ENCODE measurements at regions not wholly inside any gene's neighbourhood (a gene's known extent, or its start where the extent isn't known, plus 50 kb on each side); places are given as distances from the start of the nearest gene placed in this dataset.

DNA sequence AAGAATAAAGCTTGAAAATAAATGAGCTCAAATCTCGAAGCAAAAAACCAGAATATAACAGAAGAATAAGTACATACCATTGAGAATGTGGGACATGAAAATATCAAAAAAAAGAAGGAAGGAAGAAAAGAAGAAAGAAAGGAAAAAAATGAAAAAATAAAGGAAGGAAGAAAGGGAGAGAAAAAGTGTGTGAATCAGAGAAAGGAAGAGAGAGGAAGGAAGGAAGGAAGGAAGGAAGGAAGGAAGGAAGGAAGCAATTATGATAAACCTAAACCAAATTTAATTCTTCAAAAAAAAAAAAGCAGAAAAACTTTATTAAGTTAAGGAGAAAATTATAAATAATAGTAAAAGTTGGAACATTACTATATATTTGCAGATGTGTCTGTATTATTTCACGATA lies 949.8 kb downstream of the NLGN4X start:
- FAIRE-seq, result no peak

DNA sequence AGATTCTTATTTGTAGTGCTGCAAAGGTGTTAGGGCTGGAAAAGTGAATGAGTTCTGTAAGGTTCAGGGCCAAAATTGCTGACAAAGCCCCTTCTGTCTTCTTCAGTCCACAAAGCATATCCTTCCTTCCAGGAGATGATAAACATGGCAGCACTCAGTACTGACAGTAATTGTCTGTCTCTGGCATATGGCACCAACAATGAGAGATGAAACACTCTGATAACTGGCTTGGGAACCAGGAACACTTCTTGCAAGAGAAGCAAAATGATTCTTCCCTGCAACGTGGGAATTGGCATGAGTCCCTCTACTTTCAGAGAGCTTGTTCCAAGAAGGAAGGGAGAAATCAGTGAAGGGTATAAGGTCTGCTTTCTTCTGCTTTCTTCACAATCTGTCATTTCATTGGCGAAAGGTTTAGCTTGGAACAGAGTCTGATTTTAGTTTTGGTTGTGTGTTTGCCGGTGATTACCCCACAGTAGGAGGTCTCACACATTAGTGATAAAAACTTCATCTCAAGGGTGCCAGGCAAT lies 963.3 kb downstream of the NLGN4X start:
- no peak for FAIRE-seq

DNA sequence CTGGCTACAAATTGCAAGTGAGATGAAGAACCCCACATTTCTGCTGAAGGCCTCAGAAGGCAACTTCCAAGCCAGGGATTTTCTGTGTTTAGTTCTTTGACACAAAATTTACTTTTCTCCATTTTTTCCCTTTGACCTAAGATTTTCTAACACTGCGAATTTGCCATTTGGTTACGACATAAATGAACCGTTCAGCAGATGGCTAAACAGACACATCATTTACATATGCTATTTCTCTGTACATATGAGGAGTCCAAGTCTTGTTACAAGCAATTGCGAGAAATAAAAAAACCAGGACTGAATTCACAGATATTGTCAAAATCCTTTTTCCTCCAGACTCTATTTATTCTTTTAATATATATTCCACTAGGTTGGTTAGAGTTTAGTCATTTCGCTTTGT lies 978.6 kb downstream of the NLGN4X start:
- FAIRE-seq, result no peak

DNA sequence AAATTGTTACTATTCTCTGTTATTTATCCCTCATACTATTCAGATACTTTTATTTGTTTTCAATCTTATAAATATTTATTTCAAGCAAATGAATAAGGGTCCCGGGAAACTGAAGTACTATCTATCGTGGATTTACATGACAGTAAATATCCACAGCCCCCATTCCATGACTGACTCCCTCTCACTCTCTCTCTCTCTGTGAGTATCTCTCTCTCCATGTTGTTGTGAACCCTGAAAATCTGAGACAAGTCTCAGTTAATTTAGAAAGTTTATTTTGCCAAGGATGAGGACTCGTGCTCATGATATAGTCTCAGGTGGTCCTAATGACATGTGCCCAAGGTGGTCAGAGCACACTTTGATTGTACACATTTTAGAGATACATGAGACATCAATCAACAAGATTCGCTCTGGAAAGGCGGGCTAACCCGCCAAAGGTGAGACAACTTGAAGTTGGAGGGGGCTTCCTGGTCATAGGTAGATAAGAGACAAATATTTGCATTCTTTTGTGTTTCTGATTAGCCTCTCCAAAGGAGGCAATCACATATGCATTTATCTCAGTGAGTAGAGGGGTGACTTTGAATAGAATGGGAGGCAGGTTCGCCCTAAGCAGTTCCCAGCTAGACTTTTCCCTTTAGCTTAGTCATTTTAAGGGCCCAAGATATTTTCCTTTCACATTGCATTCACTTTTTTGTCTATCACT lies 986.4 kb downstream of the NLGN4X start:
- no peak for FAIRE-seq

- no peak for FAIRE-seq
Measured at GRCh38 chrX:5236749-5237148, 991.9 kb downstream of the NLGN4X start.

- no peak for FAIRE-seq
Measured at GRCh38 chrX:5236096-5236495, 992.6 kb downstream of the NLGN4X start.

DNA sequence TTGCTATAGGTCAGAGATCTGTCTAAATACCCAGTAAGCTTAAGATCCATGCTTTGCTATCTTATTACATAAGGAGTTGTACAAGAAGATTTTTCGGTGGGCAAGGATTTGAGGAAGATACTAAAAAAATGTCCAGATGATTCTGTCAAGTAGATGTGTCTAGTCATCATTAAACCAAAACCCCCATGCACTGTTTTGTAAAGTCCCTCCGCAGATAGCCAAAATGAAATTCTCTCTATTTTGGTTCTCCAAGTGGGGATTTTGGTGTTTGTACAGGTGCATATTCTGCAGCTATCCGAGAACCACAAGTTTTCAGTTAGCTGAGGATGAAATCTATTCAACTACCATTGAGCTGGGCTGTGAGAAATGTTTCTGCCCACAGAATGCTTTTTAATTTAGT lies 994.8 kb downstream of the NLGN4X start:
- no peak for FAIRE-seq

- FAIRE-seq, result no peak
Measured at GRCh38 chrX:5220421-5220820, 1008.2 kb downstream of the NLGN4X start.

- no peak for FAIRE-seq
Measured at GRCh38 chrX:5194806-5195205, 1033.9 kb downstream of the NLGN4X start.

DNA sequence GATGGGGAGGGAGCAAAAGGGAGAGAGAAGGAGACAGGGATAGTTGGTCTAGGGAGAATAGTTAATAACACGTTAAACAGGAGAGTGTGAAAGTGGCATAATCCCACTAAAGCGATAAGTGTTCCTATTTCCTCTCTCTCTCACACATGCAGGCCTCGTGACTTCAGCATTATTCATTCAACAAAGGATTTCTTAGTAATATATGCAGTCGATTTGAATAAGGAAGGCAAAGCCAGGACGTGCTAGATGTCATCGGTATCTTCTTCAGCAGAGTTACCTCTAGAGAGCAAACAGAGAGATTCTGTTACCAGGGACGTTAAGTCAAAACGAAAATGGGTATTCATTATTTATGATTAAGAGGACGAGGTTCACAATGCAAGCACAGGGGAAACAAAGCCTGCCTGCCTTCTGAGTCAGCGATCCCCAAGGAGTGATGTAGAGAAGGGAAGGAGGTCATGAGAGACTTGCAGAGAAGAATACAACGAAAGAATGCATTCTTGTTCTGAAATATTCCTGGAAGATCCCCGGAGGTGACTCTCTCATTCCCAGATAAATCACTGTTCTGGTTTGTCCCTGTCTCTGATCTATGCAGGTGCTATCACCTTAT lies 1048.4 kb downstream of the NLGN4X start:
- FAIRE-seq, result no peak

DNA sequence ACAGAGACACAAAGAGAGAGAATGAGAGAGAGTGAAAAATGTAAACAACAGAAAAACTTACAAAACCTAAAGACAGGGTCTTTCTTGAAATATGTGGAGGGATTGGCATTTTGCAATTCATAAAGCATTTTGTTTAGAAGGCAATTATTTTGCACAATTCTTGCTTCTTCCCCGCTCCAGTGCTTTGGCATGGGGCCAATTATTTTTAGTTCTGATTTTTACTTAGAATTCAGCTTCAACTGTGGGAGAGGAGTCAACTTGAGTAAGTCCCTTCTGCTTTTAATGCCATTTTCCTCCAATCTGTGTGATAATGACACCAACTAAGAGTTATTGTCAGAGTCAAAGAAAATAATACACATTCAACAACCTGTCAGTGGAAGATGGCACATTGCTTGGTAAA lies 1051.9 kb downstream of the NLGN4X start:
- no peak for FAIRE-seq

- no peak for FAIRE-seq
Measured at GRCh38 chrX:5163663-5164062, 1065.0 kb downstream of the NLGN4X start.

DNA sequence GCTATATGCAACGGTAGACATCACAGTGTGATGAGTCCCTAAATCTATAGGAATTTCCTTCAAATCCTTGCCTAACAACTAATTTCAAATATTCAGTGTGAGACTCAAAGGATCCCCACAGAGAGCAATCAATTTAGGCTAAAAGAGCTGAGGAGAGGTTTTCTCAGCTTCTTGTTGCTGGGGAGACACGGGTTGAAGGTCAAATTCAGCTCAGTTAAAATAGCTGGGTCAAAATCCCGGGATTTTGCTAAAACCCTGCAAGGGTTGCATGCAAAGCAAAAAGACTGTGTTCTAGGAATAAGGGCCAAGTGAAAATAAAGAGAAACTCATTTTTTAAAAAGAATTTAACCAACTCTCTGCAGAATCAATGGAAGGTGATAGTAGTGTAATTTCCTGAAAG lies 1073.4 kb downstream of the NLGN4X start:
- no peak for FAIRE-seq

DNA sequence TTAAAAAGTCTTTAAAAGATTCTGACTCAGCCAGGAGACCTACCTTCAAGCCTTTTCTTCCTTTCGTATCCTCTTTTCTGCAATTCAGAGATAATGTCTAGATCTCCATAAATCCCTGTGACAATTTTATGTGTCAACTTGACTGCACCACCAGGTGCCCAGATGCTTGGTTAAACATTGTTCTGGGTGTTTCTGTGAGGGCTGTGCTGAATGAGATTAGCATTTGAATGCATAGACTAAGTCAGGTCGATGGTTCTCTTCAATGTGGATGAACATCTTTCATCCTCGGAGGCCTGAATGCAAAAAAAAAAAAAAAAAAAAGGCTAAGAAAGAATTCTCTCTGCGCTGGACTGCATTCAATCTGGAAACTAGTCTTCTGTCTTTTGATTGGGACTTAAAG lies 1082.7 kb downstream of the NLGN4X start:
- no peak for FAIRE-seq

GRCh38 chrX:5142644-5143043 lies 1086.0 kb downstream of the NLGN4X start:
- no peak for FAIRE-seq

GRCh38 chrX:5122181-5122678 lies 1106.4 kb downstream of the NLGN4X start:
- FAIRE-seq, result no peak

DNA sequence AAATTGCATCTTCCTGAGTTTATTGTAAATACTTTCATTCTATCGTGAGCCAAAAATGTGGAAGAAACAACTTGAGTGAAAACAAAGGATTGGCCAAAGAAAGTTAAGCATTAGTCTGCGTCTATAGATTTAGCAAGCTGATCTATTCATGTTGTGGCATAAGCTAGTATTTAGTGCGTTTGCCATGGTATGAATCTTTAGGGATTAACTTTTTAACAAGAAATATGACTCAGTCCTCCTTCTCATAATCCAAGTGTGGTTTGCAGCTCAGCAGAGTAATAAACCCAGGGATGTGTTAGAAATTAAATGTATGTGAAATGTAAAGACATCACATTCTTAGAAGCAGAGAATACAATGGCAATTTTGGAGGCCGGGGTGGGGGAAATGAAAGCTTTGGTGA lies 1110.9 kb downstream of the NLGN4X start:
- no peak for FAIRE-seq

DNA sequence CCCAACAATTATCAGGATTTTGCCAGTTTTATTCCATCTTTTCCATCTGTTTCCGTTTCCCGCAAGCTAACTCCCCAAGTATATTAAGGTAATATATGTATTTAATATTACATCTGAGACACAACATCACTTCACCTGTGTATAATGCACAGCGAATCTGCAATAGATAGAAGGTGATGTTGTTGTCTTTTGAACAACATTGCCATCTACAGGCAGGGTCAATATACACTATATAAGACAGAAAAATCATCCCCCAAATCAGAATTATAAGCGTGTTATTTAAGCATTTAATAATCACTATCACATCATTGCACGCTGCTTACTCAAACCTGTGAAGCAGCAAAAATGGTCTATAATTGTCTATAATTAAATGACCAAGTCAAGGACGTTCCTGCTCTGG lies 1115.5 kb downstream of the NLGN4X start:
- no peak for FAIRE-seq

DNA sequence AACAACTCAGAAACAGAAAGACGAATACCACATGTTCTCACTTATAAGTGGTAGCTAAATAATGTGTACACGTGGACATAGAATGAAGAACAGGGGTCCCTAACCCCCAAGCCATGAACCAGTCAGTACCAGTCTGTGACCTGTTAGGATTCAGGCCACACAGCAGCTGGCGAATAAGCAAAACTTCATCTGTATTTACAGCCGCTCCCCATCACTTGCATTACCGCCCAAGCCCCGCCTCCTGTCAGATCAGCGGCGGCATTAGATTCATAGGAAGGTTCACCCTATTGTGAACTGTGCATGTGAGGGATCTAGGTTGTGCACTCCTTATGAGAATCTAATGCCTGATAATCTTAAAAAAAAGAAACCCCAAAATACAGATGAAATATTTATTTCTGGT lies 1128.7 kb downstream of the NLGN4X start:
- FAIRE-seq, result no peak

GRCh38 chrX:5086388-5086787 lies 1142.3 kb downstream of the NLGN4X start:
- FAIRE-seq, result no peak

GRCh38 chrX:5084279-5084678 lies 1144.4 kb downstream of the NLGN4X start:
- no peak for FAIRE-seq

GRCh38 chrX:5082705-5083104 lies 1146.0 kb downstream of the NLGN4X start:
- FAIRE-seq, result no peak

- FAIRE-seq, result no peak
Measured at GRCh38 chrX:5080791-5081190, 1147.9 kb downstream of the NLGN4X start.

GRCh38 chrX:5068550-5068949 lies 1160.1 kb downstream of the NLGN4X start:
- no peak for FAIRE-seq

DNA sequence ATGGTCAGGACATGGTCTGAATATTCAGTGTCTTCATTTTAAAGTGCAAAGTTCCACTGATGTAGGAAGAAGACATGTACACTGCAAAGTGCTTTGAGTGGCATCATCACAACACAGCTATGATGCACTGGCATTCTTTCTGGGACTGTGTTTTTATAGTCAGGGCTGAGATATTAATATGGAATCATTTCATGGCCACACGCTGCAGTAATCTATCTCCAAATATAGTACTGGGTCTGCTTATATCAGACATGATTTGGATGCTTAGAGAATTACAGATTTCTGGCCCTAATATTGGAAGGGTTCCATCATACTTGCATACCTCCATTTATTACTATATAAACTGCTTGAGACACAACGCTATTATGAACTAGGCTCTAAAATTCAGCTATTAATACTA lies 1170.9 kb downstream of the NLGN4X start:
- no peak for FAIRE-seq

Measured in G401.6 (cell line).